GM21717 (cell line): ENCODE measurements at regions not wholly inside any gene's neighbourhood (a gene's known extent, or its start where the extent isn't known, plus 50 kb on each side); places are given as distances from the start of the nearest gene placed in this dataset.

Source experiments
- ATAC-seq: cut with Tn5 transposase; IDR thresholded peaks from one replicate; pipeline ENCODE4 v1.9.1; 2021; ENCODE audit warnings: mild to moderate bottlenecking, moderate library complexity; ENCODE audit not compliant: unreplicated experiment

DNA sequence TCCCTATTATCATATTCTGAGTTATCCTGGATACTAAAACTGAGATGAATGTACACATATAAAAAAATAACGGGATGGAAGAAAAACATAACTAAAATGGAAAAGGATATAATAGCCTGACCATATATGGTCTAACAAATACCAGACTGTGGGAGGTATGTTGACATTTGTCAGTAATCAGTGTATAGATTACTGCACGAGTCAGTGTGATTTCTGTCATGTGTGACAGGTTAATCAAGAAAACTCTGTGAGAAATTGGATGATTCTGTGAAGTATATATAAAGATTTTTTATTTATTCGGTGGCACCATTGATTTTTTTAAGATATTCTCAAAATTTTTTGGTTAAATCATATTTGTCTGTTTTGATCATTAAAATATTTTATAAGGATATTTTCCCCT lies 547.3 kb upstream of the B3GALT2 start:
- no peak for ATAC-seq

DNA sequence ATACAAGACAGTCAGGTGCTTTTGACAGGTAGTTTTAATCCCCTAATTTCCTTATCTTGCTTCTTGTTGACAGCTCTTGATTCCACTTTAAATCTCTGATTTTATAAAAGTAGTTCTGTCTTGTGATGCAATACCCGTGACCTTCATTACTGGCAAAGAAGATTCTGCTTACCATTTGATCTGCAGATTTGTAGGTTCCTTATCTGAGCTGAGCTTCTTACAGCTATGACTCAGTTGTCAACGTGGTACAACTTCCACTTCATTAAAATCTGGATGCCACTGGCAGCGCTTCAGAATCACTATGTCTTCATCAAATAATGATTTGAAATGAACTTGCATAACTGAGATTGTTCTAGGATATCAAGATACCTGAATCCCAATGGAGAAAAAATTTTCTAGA lies 543.6 kb upstream of the B3GALT2 start:
- no peak for ATAC-seq

DNA sequence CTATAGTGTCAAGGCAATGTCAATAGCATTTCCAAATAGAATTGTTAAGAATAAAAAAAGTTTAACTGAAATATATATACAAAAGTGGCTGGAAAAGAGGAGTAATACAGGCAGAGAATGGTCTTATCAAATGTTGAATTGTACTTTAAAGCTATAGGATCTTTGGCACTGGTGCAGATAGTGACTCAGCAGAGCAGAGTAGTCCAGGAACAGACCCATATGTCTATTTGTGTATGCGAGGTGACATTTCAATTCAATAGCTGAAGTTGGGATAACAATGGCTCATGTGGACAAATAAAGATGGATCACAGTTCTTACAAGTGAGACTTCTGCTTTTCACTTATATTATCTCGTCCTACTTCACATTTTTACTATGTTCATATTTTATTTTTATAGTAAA lies 543.0 kb upstream of the B3GALT2 start:
- no peak for ATAC-seq

DNA sequence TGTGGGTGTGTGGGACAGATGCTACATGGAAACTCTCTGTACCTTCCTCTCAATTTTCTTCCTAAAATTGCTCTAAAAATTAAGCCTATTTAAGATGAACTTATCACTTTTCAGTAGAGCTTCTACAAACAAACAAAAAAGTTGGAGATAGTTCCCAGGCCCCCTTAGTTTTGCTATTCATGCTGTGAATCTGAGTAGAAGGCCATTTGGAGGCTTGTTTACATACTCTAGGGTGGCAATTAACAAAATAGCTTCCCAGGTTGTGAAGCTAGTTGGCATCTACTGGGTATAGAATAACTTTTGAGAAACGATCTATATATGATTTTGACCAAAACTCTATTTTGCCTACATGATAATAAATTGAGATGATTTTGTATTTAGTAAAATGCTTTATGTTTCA lies 541.4 kb upstream of the B3GALT2 start:
- no peak for ATAC-seq

DNA sequence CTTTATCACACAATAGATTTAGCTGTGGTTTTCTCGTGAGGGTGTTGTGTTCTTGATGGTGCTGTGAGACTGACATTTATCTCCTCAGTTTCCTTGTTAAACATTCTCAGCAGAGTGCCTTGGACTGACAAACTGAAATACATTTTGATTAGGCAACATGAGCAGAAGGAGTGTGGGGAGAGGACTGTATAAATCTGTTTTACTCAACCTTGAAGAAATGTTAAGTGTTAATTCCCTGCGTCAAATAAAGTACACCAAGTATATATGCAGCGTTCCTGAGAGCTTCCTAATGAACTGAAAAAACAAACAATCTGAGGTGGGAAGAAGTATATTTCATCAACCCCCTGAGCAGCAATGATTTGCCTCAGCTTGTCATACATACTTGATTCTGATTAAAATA lies 540.3 kb upstream of the B3GALT2 start:
- no peak for ATAC-seq

DNA sequence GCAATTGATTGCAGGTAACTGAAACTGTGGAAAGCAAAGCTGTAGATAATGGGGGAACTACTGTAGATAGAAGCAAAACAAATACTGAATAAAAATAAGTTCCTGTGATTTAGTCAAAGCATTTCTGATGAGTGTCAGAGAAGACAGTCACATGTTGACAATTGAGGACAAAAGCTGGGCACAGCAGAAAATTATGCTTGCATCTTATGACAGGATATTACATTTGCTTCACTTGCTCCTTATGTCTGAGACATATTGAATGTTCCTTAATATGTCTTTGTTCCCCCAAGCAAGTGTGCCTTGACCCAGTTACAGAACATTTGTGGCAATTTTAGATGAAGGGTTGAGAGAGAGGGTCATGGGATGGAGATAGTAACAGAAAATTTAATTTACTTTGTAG lies 526.0 kb upstream of the B3GALT2 start:
- no peak for ATAC-seq

DNA sequence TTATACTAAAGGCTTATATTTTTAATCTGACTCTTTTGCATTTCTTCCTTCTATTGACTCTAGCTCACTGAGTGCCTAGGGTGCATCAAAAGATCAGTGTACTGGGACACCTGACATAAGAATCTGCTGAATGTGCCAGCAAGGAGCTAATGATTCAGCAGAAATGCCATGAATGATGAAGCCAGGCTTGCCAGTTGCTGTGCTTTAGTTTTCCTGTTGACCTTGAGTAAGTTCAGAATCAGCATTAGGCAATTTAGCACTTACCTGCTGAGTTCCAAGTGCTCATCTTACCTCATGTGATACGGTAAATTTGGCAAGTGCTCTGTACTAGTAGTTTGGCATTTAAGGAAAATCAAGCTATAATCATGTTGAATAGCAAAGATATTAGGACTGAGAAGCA lies 523.2 kb upstream of the B3GALT2 start:
- no peak for ATAC-seq

DNA sequence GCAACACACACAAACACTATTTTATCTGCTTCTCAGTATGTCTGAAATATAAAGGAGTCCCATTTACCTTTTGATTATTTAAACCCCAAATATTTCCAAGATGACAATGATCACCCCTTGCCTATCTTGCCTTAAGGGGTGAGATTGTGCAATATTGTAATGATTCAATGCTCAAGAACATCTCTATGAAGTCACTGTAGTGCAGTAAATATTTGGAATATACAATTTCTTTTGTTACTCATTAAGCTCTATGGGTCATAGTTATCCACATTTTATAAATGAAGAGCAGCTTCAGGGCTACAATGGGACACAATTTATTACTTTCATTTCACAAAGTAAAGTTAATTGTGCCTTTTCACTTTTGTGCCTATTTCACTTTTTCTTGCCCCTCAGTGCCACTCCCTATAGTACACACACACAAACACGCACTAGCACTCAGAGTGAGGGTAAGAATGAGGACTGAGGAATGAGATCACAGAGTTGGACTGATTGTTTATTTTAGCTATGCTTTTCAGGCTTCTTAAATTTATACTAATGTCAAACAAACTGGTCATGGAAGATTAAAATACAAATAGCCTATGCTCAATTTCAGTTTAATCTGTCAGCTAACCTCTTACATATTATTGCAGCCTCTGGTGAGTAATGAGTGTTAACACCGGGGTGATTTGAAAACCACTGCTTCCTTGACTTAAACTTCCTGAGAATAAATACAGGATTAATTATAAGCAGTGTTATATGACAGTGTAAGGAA lies 521.0 kb upstream of the B3GALT2 start:
- ATAC-seq: no peak

DNA sequence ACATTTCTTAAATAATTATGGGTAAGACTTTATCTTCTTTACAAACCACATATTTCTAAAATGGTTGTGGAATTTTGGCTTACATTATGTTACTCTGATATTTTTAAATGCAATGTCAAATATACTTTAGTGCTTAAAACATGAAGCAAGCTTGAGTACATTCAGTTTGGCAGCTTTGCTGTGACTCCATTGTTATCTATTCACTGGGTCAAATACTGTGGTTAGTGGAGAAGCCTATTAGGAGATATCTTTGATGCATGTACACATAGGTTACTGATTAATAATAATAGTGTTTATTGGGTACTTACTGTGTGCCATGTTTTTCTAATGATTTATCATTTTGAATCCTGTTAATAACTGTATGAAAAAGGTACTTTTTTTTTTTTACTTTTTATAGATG lies 520.4 kb upstream of the B3GALT2 start:
- ATAC-seq: no peak

DNA sequence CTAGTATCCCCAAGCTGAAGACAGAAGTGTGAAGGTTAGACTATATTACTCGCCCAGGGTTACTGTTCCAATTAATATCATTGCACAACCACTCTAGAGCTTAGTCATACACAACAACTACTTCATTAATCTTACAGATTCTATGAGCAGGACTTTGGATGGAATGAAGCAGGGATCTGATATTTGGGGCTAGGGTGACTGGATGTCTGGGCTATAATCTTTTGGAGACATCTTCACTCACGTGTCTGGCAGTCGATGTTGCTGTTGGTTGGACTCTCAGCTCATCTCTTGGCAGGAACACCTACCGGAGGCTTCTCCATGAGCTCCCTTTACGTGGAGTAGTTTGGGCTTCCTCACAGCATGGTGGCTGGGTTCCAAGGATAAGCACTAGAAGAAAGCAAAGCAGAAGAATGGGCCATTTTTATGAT lies 519.2 kb upstream of the B3GALT2 start:
- ATAC-seq: no peak

DNA sequence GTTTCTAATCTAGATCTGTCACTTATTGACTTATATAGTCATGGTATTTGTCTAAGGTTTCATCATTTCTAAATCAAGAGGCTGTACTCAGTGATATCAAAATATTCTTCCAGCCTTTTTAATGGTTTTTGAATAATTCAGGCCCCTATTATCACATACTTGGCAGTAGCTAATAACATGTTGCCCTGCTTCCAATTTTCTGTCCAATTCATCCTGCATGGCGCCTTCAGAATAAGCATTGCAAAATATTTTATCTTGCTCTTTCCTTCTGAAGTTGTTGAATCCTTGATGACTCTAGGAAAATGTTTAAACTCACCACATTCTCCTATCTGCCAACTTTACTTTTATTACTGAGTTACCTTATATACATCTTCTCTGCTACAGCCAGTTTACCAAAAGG lies 517.2 kb upstream of the B3GALT2 start:
- ATAC-seq: no peak

DNA sequence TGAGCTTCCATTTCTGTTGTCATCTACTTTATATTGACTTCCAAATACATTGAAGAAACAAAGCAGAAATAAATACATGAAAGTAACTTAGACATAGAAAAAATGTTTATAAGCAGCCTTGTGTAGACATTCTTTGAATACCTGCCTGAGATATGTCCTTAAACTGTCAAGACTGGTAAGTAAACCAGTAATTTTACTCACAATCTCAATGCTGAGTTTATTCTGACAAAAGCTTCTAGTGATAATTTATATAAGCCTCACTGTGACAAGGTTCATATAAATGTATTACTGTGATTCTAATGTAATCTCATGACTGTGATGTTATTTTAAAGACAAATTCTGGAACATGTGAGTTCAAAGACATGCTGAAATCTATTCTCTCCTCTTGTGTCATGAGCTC lies 516.7 kb upstream of the B3GALT2 start:
- ATAC-seq: no peak

DNA sequence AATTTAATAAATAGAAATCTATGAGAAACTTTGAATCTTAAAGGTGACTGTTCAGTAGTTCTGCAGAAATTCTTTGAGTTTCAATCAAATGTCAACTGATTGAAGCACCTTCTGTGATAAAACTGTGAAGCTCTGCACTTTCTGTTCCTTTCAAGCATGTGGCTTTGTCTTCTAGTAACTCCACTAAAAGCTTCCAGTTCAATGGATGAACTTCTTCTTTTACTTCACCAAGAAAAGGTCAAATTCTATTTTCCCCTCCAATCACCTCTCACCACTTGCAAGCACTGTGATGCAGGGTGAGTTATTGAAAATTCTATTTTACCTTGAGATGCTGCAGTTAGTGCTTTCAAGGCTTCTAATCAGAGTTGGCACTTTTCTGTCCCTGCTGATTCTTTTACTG lies 515.3 kb upstream of the B3GALT2 start:
- no peak for ATAC-seq

DNA sequence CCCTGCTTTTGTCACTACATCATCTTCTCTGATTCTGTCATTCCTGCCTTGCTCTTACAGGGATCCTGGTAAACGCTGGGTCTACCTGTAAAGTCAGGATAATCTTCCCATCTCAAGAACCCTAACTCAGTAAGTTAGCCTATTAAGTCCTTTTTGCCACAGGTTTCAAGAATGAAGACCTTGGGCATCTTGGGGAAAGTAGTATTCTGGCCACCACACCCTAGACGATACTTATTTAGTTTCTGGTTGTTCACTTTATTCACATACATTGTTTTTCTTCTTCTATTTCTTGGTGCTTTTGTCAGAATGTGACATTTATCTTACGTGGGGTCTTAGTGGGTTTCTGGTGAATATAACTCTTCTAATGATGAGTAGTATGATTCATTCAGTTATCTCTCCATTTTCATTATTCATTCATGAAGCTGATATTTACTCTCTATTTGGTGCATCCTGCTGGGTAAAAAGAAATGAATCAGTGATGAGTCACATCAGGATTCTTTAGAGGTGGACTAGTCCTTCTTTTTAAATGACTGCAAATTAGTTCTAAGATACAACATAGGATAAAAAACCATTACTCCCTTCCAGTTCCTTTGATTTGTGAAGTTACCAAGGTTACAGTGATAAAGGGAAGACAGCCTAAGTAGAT lies 514.4 kb upstream of the B3GALT2 start:
- no peak for ATAC-seq

DNA sequence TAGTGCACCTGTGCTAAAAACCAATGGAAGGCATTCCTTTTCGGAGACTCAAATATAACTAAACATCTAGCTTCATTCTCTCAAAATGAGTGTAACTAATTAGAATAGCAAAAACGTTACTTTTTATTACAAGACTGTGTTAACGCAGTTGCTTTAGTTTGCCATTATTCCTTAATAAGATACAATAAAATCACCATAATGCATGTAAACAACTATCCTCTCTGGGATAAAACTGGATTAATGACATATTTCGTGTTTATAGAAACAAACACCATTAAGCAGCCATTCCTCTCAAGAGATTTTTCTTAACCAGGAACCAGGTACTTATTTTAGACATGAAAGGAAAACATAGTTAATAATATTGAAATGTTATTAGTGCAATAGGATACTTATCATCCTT lies 512.8 kb upstream of the B3GALT2 start:
- ATAC-seq: no peak

DNA sequence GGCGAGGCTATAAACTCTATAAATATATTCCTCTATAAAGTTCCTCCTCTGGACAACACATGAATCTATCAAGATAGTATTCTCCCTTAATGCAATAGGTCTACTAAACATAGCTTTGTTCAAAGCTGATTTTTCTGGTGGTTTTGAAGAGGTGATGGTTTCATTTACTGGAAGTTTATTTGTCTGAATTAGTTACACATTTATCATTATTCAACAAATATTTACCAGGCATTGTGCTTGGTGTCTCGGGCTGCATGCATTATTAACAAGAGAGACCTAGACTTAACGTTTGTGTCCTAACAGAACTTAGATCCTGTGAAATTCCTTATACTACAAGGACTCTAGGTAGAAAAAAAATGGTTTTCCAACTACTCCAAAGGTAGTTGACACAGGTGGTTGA lies 511.4 kb upstream of the B3GALT2 start:
- no peak for ATAC-seq

DNA sequence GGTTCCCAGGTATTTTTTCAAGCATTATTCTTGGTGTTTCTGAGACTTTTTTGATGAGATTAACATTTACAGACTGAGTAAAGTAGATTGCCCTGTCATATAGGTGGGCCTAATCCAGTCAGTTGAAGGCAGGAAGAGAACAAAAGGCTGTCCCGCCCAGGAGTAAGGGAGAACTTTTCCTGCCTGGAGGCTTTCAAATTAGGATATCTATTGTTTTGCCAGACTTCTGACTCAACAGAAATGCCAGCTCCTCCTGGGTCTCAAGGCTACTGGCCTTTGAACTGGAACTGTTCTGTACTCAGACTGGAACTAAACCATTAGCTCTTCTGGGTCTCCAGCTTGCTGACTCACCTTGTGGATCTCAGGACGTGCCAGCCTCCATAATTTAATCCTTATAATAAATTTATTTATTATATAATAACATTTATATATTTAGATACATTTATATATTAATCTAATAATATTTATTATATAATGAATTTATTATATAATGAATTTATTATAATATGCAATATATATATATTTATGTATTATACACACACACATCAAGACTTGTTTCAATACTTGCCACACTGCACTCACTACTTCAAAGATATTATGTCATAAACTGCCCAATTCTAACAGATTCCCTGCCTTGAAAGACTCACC lies 510.8 kb upstream of the B3GALT2 start:
- no peak for ATAC-seq

DNA sequence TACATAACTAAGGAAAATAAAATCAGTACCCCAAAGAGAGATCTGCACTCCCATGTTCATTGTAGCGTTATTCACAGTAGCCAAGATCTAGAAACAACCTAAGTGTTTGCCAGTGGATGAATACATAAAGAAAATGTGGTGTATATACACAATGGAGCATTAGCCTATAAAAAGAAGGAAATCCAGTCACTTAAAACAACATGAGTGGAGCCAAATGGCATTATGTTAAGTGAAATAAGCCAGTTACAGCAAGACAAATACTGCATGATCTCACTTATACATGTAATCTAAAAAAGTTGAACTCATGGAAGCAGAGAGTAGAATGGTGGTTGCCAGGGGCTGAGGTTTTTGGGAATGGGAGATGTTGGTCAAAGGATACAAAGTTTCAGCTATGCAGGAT lies 508.3 kb upstream of the B3GALT2 start:
- no peak for ATAC-seq

DNA sequence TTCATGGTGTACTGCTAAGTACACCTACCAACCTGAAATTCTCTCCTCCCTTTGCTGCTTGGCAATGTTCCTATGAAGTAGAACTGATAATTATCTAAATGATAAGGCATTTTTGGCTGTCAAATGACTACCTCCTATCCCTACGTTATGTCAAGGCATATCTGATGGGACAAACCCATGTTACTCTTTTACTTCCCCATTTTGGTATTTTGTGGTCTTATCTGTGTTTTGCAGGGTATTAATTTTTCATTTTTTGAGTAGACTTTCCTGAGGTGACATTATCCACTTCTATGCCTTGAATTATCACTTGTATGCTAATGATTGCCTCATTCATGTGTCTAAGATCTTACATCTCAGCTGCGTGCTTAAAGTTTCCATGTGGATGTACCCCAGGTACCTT lies 499.6 kb upstream of the B3GALT2 start:
- no peak for ATAC-seq

DNA sequence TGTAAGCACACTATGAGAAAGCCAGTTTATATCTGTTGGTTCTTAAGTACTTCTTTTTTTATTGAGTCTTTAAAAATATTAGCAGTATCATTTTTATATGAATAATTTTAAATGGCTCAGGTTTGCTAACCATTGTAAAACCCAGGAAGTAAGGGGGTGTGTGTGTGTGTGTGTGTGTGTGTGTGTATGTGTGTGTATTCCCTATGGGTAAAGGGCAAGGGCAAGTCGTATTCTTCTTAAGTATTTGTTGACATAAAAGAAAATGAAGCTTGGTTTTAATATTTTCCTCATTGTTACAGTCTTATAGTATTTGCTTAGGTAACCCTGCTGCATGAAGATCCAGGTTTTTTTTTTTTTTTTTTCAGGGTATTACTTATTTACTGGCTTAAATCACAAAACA lies 495.0 kb upstream of the B3GALT2 start:
- no peak for ATAC-seq

DNA sequence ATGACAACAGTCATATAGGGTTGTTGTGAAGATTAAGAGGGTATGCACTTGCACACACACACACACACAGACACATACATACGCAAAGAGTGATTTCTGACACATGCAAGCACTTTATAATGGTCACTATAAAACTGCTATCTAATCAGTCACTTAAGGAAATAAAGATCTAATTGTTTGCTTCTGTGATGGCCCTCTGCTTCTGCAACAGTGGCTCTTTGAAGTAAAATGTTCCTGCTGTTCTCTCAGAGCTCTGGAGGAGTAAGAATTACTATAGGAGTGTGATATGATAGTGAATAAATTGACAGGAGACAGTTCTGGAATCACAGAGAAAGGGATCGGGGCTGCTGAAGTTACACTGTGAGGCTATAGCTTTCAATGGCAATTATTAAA lies 494.5 kb upstream of the B3GALT2 start:
- no peak for ATAC-seq

DNA sequence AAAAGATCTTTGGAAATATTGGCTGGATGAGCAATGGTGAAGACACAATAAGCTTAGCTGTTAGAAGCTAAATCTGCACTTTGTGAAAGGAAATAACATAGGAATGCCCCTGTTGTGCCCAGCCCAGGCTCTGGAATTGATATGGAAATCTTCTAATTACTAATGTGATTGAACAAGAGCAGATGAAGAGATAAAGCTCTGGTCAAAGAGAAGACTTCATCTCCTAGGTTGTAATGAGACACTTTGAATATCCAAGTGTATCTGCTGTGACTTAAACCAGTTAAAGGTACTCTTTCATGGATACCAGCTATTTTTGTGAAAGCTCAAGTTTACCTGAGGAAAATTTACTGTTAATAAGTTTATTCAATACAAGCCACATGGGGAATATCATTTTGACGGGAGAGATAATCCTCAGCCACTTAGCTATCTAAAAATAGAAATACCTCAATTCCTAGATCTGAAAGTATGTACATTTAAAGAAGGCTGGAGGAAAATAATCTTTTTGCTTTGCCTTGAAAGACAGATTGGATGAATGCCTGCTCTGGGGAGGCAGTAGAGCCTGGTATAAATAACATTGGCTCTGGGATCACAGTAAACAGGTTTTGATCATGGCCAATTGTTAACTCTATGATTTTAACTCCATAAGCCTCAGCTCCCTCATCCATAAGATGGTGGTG lies 494.0 kb upstream of the B3GALT2 start:
- no peak for ATAC-seq
